H1 (cell line): ENCODE measurements at regions not wholly inside any gene's neighbourhood (a gene's known extent, or its start where the extent isn't known, plus 50 kb on each side); places are given as distances from the start of the nearest gene placed in this dataset.

Experiments
- CTCF ChIA-PET: fragments of 300-600 bp; sonication (Branson Sonifier 250); formaldehyde crosslinking; loops from one replicate; lab custom pipeline; 2021; ENCODE audit not compliant: partially characterized antibody; lab: Charles Lee
- POLR2A ChIA-PET: fragments of 300-600 bp; sonication (Branson Sonifier 250); formaldehyde crosslinking; loops from one replicate; lab custom pipeline; 2021; ENCODE audit warnings: inconsistent platforms; ENCODE audit not compliant: partially characterized antibody; lab: Charles Lee
- DNase-seq, 2 experiments: peaks; one replicate each; pipeline versions ENCODE4 v3.0.0 to v3.0.0-alpha.2; 2010 to 2022; ENCODE audit warnings: low spot score in 2 of 2, low read depth in 1 of 2, mixed read lengths in 1 of 2
- FAIRE-seq: peaks from 2 replicates; lab custom pipeline; 2011; peaks lifted over from hg19 to GRCh38; lab: Jason Lieb, UNC
- H2AFZ ChIP-seq: 2 replicates; pipeline ENCODE4 v1.8.1; 2012; ENCODE audit warnings: low read length, inconsistent platforms
- H2AK5ac ChIP-seq: 2 replicates; pipeline ENCODE4 v1.6.1; 2013; ENCODE audit warnings: low read depth, low read length
- H2BK120ac ChIP-seq: replicated peaks from 2 replicates; pipeline ENCODE3; 2013; ENCODE audit warnings: low read depth, low read length, inconsistent platforms
- H2BK12ac ChIP-seq: 2 replicates; pipeline ENCODE4 v1.6.1; 2013; ENCODE audit warnings: low read depth, low read length
- H2BK15ac ChIP-seq: 2 replicates; pipeline ENCODE4 v1.6.1; 2013; ENCODE audit warnings: low read length
- H2BK20ac ChIP-seq: 2 replicates; pipeline ENCODE4 v1.6.1; 2013; ENCODE audit warnings: low read length
- H2BK5ac ChIP-seq: 2 replicates; pipeline ENCODE4 v1.6.1; 2013; ENCODE audit warnings: low read depth, low read length
- H3K14ac ChIP-seq: 2 replicates; pipeline ENCODE4 v1.6.1; 2013; ENCODE audit warnings: inconsistent platforms; ENCODE audit not compliant: insufficient read length
- H3K18ac ChIP-seq: 2 replicates; pipeline ENCODE4 v1.6.1; 2013; ENCODE audit warnings: low read length; ENCODE audit errors: extremely low read depth
- H3K23ac ChIP-seq: 2 replicates; pipeline ENCODE4 v1.6.1; 2013; ENCODE audit warnings: inconsistent platforms; ENCODE audit not compliant: insufficient read length
- H3K23me2 ChIP-seq: 2 replicates; pipeline ENCODE4 v1.6.1; 2013; ENCODE audit warnings: low read depth, low read length
- H3K27ac ChIP-seq: 2 replicates; pipeline ENCODE4 v1.6.1; 2011; ENCODE audit warnings: low read depth, low read length, inconsistent platforms
- H3K27me3 ChIP-seq, 4 experiments: replicated peaks in 1 of 4; 1 replicate in 1 of 4; 2 replicates in 3 of 4; pipeline versions ENCODE4 v1.6.1 to v1.8.1; 2011 to 2013; ENCODE audit warnings: low read length in 3 of 4, mild to moderate bottlenecking in 3 of 4, inconsistent platforms in 2 of 4, mixed read lengths in 2 of 4, moderate library complexity in 1 of 4; ENCODE audit not compliant: control insufficient read depth in 3 of 4, insufficient read depth in 3 of 4; ENCODE audit errors: extremely low read depth in 1 of 4
- H3K36me3 ChIP-seq, 4 experiments: 2 replicates each; pipeline versions ENCODE4 v1.6.1 to v1.8.1; 2011 to 2013; ENCODE audit warnings: mild to moderate bottlenecking in 4 of 4, low read length in 3 of 4, moderate library complexity in 2 of 4, control low read depth in 1 of 4, inconsistent platforms in 1 of 4; ENCODE audit not compliant: insufficient read depth in 4 of 4, control insufficient read depth in 2 of 4
- H3K4ac ChIP-seq: replicated peaks from 2 replicates; pipeline ENCODE3; 2013; ENCODE audit warnings: low read length, low read depth, mixed read lengths, inconsistent platforms; ENCODE audit not compliant: insufficient read length
- H3K4me1 ChIP-seq, 4 experiments: replicated peaks in 1 of 4; 1 replicate in 1 of 4; 2 replicates in 3 of 4; pipeline versions ENCODE4 v1.6.1 to v1.8.1; 2011 to 2013; ENCODE audit warnings: low read length in 3 of 4, inconsistent platforms in 2 of 4, mixed read lengths in 1 of 4; ENCODE audit not compliant: insufficient read depth in 4 of 4, control insufficient read depth in 3 of 4
- H3K4me2 ChIP-seq, 2 experiments: 2 replicates each; pipeline versions ENCODE4 v1.6.1 to v1.8.1; 2011 to 2013; ENCODE audit warnings: low read depth in 2 of 2, low read length in 2 of 2, control low read depth in 1 of 2, inconsistent platforms in 1 of 2, mild to moderate bottlenecking in 1 of 2; ENCODE audit not compliant: insufficient read depth in 1 of 2
- H3K4me3 ChIP-seq, 4 experiments: fragments of 200-600, 300-600 bp in 1 of 4; sonication (generic), shearing (Covaris generic), sonication (Bioruptor Twin) in 1 of 4; 2 replicates each; pipeline versions ENCODE4 v1.5.1 to v1.8.1; 2011 to 2016; ENCODE audit warnings: low read length in 4 of 4, low read depth in 3 of 4, control low read depth in 2 of 4, inconsistent platforms in 2 of 4, mild to moderate bottlenecking in 2 of 4, mixed read lengths in 1 of 4, moderate library complexity in 1 of 4; ENCODE audit not compliant: insufficient read depth in 2 of 4; ENCODE audit errors: extremely low read depth in 1 of 4
- H3K56ac ChIP-seq: replicated peaks from 2 replicates; pipeline ENCODE3; 2013; ENCODE audit warnings: low read depth, mild to moderate bottlenecking, mixed read lengths, low read length, inconsistent platforms; ENCODE audit not compliant: insufficient read length
- H3K79me1 ChIP-seq: 2 replicates; pipeline ENCODE4 v1.6.1; 2013; ENCODE audit warnings: low read depth, low read length, control low read depth
- H3K79me2 ChIP-seq, 2 experiments: 2 replicates each; pipeline versions ENCODE4 v1.6.1 to v1.8.1; 2012 to 2013; ENCODE audit warnings: low read length in 2 of 2, mild to moderate bottlenecking in 2 of 2, inconsistent platforms in 1 of 2; ENCODE audit not compliant: insufficient read depth in 2 of 2, control insufficient read depth in 1 of 2
- H3K9ac ChIP-seq, 4 experiments: replicated peaks in 1 of 4; 1 replicate in 1 of 4; 2 replicates in 3 of 4; pipeline versions ENCODE4 v1.6.1 to v1.8.1; 2011 to 2013; ENCODE audit warnings: low read depth in 3 of 4, low read length in 3 of 4, control low read depth in 2 of 4, mild to moderate bottlenecking in 2 of 4, moderate library complexity in 2 of 4, inconsistent platforms in 1 of 4; ENCODE audit errors: extremely low read depth in 1 of 4
- H3K9me3 ChIP-seq, 2 experiments: 2 replicates each; pipeline versions ENCODE4 v1.6.1 to v1.8.1; 2012 to 2013; ENCODE audit warnings: mild to moderate bottlenecking in 2 of 2, moderate library complexity in 2 of 2, control low read depth in 1 of 2, inconsistent platforms in 1 of 2, low read depth in 1 of 2, low read length in 1 of 2, mixed read lengths in 1 of 2; ENCODE audit not compliant: insufficient read depth in 2 of 2
- H4K20me1 ChIP-seq, 2 experiments: replicated peaks in 1 of 2; 2 replicates each; pipeline versions ENCODE3 to v1.8.1; 2011 to 2013; ENCODE audit warnings: inconsistent platforms in 2 of 2, low read length in 2 of 2, mild to moderate bottlenecking in 1 of 2; ENCODE audit not compliant: insufficient read depth in 2 of 2, control insufficient read depth in 1 of 2
- H4K5ac ChIP-seq: 2 replicates; pipeline ENCODE4 v1.6.1; 2013; ENCODE audit warnings: low read length, low read depth, mixed read lengths, inconsistent platforms; ENCODE audit not compliant: insufficient read length
- H4K8ac ChIP-seq: 2 replicates; pipeline ENCODE4 v1.8.0; 2013; ENCODE audit warnings: mild to moderate bottlenecking, moderate library complexity, low read length, inconsistent platforms; ENCODE audit not compliant: insufficient read depth; ENCODE audit errors: extremely low read depth
- H4K91ac ChIP-seq: replicated peaks from 2 replicates; pipeline ENCODE3; 2013; ENCODE audit warnings: low read length, mixed read lengths, inconsistent platforms; ENCODE audit not compliant: insufficient read length
- BACH1 ChIP-seq: IDR thresholded peaks from 2 replicates; pipeline ENCODE4 v1.6.1; 2012; ENCODE audit warnings: low read length, improper control_type of control experiment
- NANOG ChIP-seq: IDR thresholded peaks from 2 replicates; pipeline ENCODE4 v1.6.1; 2011; ENCODE audit warnings: low read length, low read depth, mild to moderate bottlenecking, inconsistent platforms; ENCODE audit not compliant: insufficient read depth, poor library complexity, severe bottlenecking
- WGBS, 2 experiments: shearing (Covaris generic) in 1 of 2; methylation state at CpG; one replicate each; pipeline versions ENCODE4 v1.1.6 to v1.1.7; 2013 to 2015; ENCODE audit warnings: low lambda C conversion rate in 2 of 2, mixed read lengths in 2 of 2, inconsistent platforms in 1 of 2, low coverage in 1 of 2, missing lambda C conversion rate in 1 of 2; ENCODE audit not compliant: insufficient replicate concordance in 2 of 2, insufficient coverage in 1 of 2, insufficient read length in 1 of 2; ENCODE audit errors: extremely low coverage in 1 of 2, missing lambda C conversion rate in 1 of 2; 5-methylcytosine and 5-hydroxymethylcytosine counted together

DNA sequence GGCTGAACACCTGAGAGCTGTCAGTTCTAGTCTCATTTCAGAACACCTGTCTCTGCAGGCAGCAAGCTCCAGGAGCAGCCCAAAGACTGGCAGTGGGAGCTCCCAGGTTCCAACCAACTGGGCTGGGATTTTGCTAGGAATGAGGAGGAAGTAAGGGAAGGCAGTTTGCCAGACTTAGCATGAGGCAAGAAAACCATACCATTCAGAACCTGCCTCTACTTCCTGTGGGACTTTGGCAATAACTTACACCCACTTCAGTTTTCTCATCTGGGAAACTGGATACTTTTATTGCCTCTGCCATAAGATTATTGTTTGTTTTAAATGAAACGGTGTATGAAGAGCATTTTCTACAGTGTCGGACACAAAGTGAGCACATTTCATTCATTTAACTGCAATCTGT, 363.7 kb upstream of the ISX start:
- Histone ChIP-seq H3K4me1 (no peaks in the 10 kb centered on the region), H3K79me1 (no peaks in the 10 kb centered on the region), H3K4me3 (no peak overlapping the region), H2BK20ac (no peak overlapping the region), H2BK15ac (no peak overlapping the region), H3K56ac (no peak overlapping the region), H3K4ac (no peak overlapping the region), H3K23ac (no peak overlapping the region), H3K27ac (no peak overlapping the region), H2BK12ac (no peak overlapping the region), H2AK5ac (no peak overlapping the region), H3K9ac (no peak overlapping the region), H4K8ac (no peak overlapping the region), H2AFZ (no peak overlapping the region), H3K9me3 (no peaks in the 10 kb centered on the region), H3K14ac (no peak overlapping the region), H3K23me2 (no peaks in the 10 kb centered on the region), H3K36me3 (no peaks in the 10 kb centered on the region), H3K18ac (no peak overlapping the region), H4K5ac (no peak overlapping the region), H3K4me2 (no peak overlapping the region), H4K20me1 (no peaks in the 10 kb centered on the region), H2BK120ac (no peak overlapping the region), H3K79me2 (no peaks in the 10 kb centered on the region), H3K27me3 (no peaks in the 10 kb centered on the region), H2BK5ac (no peak overlapping the region), H4K91ac (no peak overlapping the region)
- TF ChIP-seq BACH1 (no peak), NANOG (no peak)
- ChIA-PET CTCF (no interaction called here), POLR2A (no interaction called here)
- 100% methylated on average over 2 of the region's 2 CpGs; no CpG with 5 or more reads in 1 of the 2 experiments for WGBS, 2 experiments
- FAIRE-seq = no peak
- DNase-seq = no peak
